ENCODE measurements at regions not wholly inside any gene's neighbourhood (a gene's known extent, or its start where the extent isn't known, plus 50 kb on each side); places are given as distances from the start of the nearest gene placed in this dataset.

- Histone ChIP-seq H3K27ac (no peak overlapping the region), H3K9me3 (no peaks in the 10 kb centered on the region), H3K27me3 (no peaks in the 10 kb centered on the region), H3K36me3 (no peaks in the 10 kb centered on the region), H3K4me3 (no peak overlapping the region), H3K4me1 (peaks cover 0 to under 1% (median 0%) of the 10 kb centered on the region in 4 donors)
- WGBS, 2 donors: 85 to 90% methylated on average over 7 of the region's 7 CpGs
- no peak for TF ChIP-seq EP300 (IDR thresholded peaks at IDR 0.05)
- no peak for TF ChIP-seq POLR2AphosphoS5 (IDR thresholded peaks at IDR 0.05)
- no peak for TF ChIP-seq CTCF (IDR thresholded peaks at IDR 0.05)
- no peak for TF ChIP-seq POLR2A (IDR thresholded peaks at IDR 0.05)
- no peak for DNase-seq
- intact Hi-C loops (cut with DNase I): no loop called here
These were observed 295.5 kb downstream of the RPLP1 start for GRCh38 chr15:69748131-69748530.

DNA sequence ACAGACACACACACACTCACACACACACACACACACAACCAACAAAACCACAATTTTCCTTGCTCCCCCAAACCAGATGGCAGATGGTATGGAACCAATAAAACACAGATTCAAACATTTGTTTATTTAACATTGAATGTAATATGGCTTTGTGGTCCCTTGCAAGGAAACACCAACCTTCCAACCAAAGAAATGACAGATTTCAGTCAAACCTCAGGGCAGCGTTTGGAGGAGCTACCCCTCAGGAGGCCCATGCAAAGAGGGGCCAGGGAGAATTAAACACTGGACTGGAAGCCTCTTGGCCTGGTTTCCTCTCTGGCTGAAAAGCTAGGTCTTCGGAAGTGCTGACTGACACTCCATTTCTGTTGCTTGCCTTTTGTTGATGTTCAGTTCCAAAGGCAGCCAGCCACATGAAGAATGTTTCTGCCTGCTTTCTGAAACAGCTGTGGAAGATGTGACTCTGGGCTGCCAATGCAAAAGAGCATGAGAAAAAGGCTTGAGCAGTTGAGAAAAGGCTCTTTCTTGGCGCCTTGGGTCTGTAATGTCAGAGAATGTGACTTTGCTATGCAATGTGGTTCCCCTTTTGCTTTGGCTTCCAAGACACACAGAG, 296.1 kb downstream of the RPLP1 start:
- Histone ChIP-seq H3K27me3 (no peaks in the 10 kb centered on the region), H3K9me3 (no peaks in the 10 kb centered on the region), H3K4me3 (no peak overlapping the region), H3K4me1 (no peaks in the 10 kb centered on the region), H3K27ac (no peak overlapping the region), H3K36me3 (no peaks in the 10 kb centered on the region)
- intact Hi-C loops (cut with DNase I): no loop called here
- 77 to 86% methylated on average over 3 of the region's 3 CpGs for WGBS, 2 donors
- no peak for DNase-seq
- TF ChIP-seq POLR2AphosphoS5 (IDR thresholded peaks at IDR 0.05): no peak
- no peak for TF ChIP-seq POLR2A (IDR thresholded peaks at IDR 0.05)
- no peak for TF ChIP-seq CTCF (IDR thresholded peaks at IDR 0.05)
- no peak for TF ChIP-seq EP300 (IDR thresholded peaks at IDR 0.05)

DNA sequence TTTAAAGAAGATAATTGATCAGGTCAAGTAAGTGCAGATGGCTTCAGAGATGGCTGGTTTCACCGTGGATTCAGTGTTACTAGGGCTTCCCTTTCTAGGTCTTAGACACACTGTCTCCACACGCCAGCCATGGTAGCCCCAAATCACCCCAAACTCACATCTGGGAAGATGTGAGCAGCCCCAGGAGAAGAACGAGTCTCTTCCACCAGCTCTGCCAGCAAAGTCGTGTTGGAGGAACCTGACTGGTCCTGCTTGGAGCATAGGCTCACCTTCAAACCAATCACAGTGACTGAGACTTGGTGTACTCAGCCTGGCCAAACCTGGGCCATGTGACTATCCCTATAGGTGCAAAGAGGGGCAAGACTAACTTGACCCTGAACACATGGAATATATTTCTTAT, 296.7 kb downstream of the RPLP1 start:
- DNase-seq: no peak
- intact Hi-C loops (cut with DNase I): no loop called here
- Histone ChIP-seq H3K36me3 (no peaks in the 10 kb centered on the region), H3K9me3 (no peaks in the 10 kb centered on the region), H3K4me1 (no peaks in the 10 kb centered on the region), H3K4me3 (no peak overlapping the region), H3K27me3 (no peaks in the 10 kb centered on the region), H3K27ac (no peak overlapping the region)
- WGBS, 2 donors: 95% methylated on average over 4 of the region's 4 CpGs
- TF ChIP-seq CTCF (IDR thresholded peaks at IDR 0.05) (no peak), EP300 (IDR thresholded peaks at IDR 0.05) (no peak), POLR2A (IDR thresholded peaks at IDR 0.05) (no peak), POLR2AphosphoS5 (IDR thresholded peaks at IDR 0.05) (no peak)

DNA sequence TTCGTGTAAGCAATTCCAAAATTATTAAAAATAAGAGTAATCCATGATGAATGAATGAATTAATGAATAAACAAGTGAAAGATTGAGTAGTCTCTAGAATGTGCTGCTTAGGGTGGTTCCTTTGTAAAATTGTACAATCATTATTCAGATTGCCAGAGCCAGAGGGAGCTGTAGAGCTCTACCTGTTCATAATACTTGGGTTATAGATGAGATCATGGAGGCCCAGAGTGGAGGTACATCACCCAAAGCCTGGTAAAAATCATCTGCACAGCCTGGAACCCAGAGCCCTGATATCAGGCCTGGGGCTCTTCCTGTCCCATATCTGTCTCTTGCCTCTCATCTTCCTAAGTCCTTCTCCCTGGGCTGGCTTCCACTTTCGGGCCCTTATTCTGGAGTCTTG, 297.2 kb downstream of the RPLP1 start:
- no peak overlapping the region for H3K4me3 ChIP-seq
- WGBS, 2 donors: 88 to 94% methylated on average over 2 of the region's 2 CpGs
- TF ChIP-seq POLR2A (IDR thresholded peaks at IDR 0.05): no peak
- no peak for TF ChIP-seq POLR2AphosphoS5 (IDR thresholded peaks at IDR 0.05)
- TF ChIP-seq EP300 (IDR thresholded peaks at IDR 0.05): no peak
- no peak for TF ChIP-seq CTCF (IDR thresholded peaks at IDR 0.05)
- no peaks in the 10 kb centered on the region for H3K4me1 ChIP-seq
- H3K36me3 ChIP-seq: no peaks in the 10 kb centered on the region
- no peaks in the 10 kb centered on the region for H3K27me3 ChIP-seq
- no peak overlapping the region for H3K27ac ChIP-seq
- H3K9me3 ChIP-seq: no peaks in the 10 kb centered on the region
- intact Hi-C loops (cut with DNase I): no loop called here
- no peak for DNase-seq

GRCh38 chr15:69750253-69750652, 297.6 kb downstream of the RPLP1 start:
- Histone ChIP-seq H3K4me1 (no peaks in the 10 kb centered on the region), H3K36me3 (no peaks in the 10 kb centered on the region), H3K9me3 (no peaks in the 10 kb centered on the region), H3K27ac (no peak overlapping the region), H3K4me3 (no peak overlapping the region), H3K27me3 (no peaks in the 10 kb centered on the region)
- intact Hi-C loops (cut with DNase I): no loop called here
- TF ChIP-seq POLR2A (IDR thresholded peaks at IDR 0.05) (no peak), POLR2AphosphoS5 (IDR thresholded peaks at IDR 0.05) (no peak), CTCF (IDR thresholded peaks at IDR 0.05) (no peak), EP300 (IDR thresholded peaks at IDR 0.05) (no peak)
- no peak for DNase-seq

All from sigmoid colon (tissue), 6 donors.